ENCODE measurements at regions not wholly inside any gene's neighbourhood (a gene's known extent, or its start where the extent isn't known, plus 50 kb on each side); places are given as distances from the start of the nearest gene placed in this dataset.

DNA sequence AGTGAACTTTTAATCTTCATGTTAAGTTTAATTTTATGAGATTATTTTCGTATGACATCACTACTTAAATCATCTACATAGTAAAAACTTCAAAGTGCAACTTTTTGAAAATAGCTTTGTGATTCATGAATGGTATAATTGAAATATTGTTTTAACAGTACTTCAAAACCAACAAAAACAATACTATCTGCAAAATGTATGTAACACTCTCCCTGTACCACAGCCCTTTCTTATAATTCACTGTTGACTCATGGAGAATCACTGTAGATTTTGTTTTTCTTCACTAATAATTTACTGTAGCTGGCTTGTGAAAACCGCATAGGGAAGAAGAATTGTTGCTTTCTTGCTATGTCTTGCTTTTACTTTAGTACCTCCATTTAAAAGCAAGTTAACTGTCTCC lies 301.4 kb upstream of the ADAMTS5 start:
- TF ChIP-seq TAF1 (IDR thresholded peaks at IDR 0.05; ENCODE audit: low read depth) (no peak), MAX (IDR thresholded peaks at IDR 0.05) (no peak), ZBTB7A (IDR thresholded peaks at IDR 0.05; ENCODE audit: low read depth) (no peak), YY1 (IDR thresholded peaks at IDR 0.05; ENCODE audit: low read depth) (no peak), FOXM1 (IDR thresholded peaks at IDR 0.05; ENCODE audit: borderline replicate concordance, low read depth) (no peak), CEBPB (IDR thresholded peaks at IDR 0.05) (no peak), NFIC (IDR thresholded peaks at IDR 0.05) (no peak), EP300 (IDR thresholded peaks at IDR 0.05; ENCODE audit: borderline replicate concordance) (no peak), REST (IDR thresholded peaks at IDR 0.05; ENCODE audit: low read depth) (no peak), RAD21 (IDR thresholded peaks at IDR 0.05; ENCODE audit: low read depth) (no peak), TEAD4 (IDR thresholded peaks at IDR 0.05) (no peak), TCF12 (IDR thresholded peaks at IDR 0.05; ENCODE audit: low read depth) (no peak), EGR1 (IDR thresholded peaks at IDR 0.05) (no peak), CREB1 (IDR thresholded peaks at IDR 0.05; ENCODE audit: low read depth) (no peak)
- TF ChIP-seq, protein P1, sequence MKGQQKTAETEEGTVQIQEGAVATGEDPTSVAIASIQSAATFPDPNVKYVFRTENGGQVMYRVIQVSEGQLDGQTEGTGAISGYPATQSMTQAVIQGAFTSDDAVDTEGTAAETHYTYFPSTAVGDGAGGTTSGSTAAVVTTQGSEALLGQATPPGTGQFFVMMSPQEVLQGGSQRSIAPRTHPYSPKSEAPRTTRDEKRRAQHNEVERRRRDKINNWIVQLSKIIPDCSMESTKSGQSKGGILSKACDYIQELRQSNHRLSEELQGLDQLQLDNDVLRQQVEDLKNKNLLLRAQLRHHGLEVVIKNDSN (IDR thresholded peaks at IDR 0.05) = no peak

GRCh38 chr21:27265949-27266348 lies 299.1 kb upstream of the ADAMTS5 start:
- TF ChIP-seq EGR1 (IDR thresholded peaks at IDR 0.05) = no peak
- no peak for TF ChIP-seq REST (IDR thresholded peaks at IDR 0.05; ENCODE audit: low read depth)
- TF ChIP-seq RAD21 (IDR thresholded peaks at IDR 0.05; ENCODE audit: low read depth) = no peak
- no peak for TF ChIP-seq MAX (IDR thresholded peaks at IDR 0.05)
- TF ChIP-seq TCF12 (IDR thresholded peaks at IDR 0.05; ENCODE audit: low read depth) = no peak
- TF ChIP-seq CEBPB (IDR thresholded peaks at IDR 0.05) = no peak

DNA sequence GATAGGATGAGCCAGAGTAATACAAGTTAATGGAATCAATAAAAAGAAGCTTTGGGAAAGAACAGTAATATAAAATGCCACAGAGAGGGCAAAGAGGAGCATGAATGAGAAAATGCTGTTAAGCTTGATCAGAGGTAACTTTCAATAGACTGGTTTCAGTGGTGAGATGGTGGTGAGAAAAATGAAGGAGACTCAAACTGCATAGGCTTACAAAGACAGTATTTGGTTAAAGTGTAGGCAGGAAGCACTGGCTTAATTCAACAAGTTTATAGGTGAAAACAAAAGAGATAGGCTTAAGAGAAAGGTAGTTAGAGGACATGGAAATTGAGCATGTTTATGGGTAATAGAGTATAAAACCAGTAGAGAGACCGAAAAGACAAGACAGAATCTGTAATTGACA lies 298.6 kb upstream of the ADAMTS5 start:
- TF ChIP-seq, protein P1 (IDR thresholded peaks at IDR 0.05) = no peak
- no peak for TF ChIP-seq TAF1 (IDR thresholded peaks at IDR 0.05; ENCODE audit: low read depth)
- no peak for TF ChIP-seq REST (IDR thresholded peaks at IDR 0.05; ENCODE audit: low read depth)

DNA sequence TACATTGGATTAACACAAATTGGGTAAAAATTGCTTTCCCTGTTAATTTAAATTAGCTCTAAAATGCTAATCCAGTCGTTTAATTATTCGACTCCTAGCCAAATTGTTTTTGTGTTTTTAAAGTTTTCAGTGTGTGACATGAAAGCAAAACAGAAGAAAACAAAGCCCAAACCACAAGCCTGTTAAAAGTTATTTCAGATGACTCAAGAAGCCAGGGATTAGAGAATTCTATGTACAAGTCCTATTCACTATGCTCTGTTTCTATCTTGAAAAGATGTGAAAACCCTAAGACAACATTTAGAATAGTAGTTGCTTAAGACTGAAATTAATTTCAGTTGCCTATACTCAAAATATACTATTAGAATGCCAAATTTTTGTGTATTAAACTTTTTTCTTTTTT lies 294.8 kb upstream of the ADAMTS5 start:
- TF ChIP-seq REST (IDR thresholded peaks at IDR 0.05; ENCODE audit: low read depth) = no peak
- TF ChIP-seq MAX (IDR thresholded peaks at IDR 0.05) = no peak
- no peak for TF ChIP-seq TAF1 (IDR thresholded peaks at IDR 0.05; ENCODE audit: low read depth)
- TF ChIP-seq TCF12 (IDR thresholded peaks at IDR 0.05; ENCODE audit: low read depth) = no peak
- no peak for TF ChIP-seq EP300 (IDR thresholded peaks at IDR 0.05; ENCODE audit: borderline replicate concordance)
- no peak for TF ChIP-seq YY1 (IDR thresholded peaks at IDR 0.05; ENCODE audit: low read depth)
- TF ChIP-seq ZBTB7A (IDR thresholded peaks at IDR 0.05; ENCODE audit: low read depth) = no peak
- TF ChIP-seq EGR1 (IDR thresholded peaks at IDR 0.05) = no peak
- TF ChIP-seq RAD21 (IDR thresholded peaks at IDR 0.05; ENCODE audit: low read depth) = no peak
- no peak for TF ChIP-seq FOXM1 (IDR thresholded peaks at IDR 0.05; ENCODE audit: borderline replicate concordance, low read depth)
- TF ChIP-seq CEBPB (IDR thresholded peaks at IDR 0.05) = no peak
- TF ChIP-seq, protein P1 (IDR thresholded peaks at IDR 0.05) = no peak
- TF ChIP-seq NFIC (IDR thresholded peaks at IDR 0.05) = no peak
- TF ChIP-seq TEAD4 (IDR thresholded peaks at IDR 0.05) = no peak
- TF ChIP-seq CREB1 (IDR thresholded peaks at IDR 0.05; ENCODE audit: low read depth) = no peak

All from Ishikawa (cell line).